ENCODE measurements at regions not wholly inside any gene's neighbourhood (a gene's known extent, or its start where the extent isn't known, plus 50 kb on each side); places are given as distances from the start of the nearest gene placed in this dataset.

GRCh38 chr2:55751966-55752365 lies 58.3 kb upstream of the PNPT1 start:
- no peaks in the 10 kb centered on the region for H3K4me1 ChIP-seq (ENCODE audit: insufficient read depth, poor library complexity, severe bottlenecking)
- H3K4me3 ChIP-seq (ENCODE audit: severe bottlenecking) = no peak overlapping the region
- no peak overlapping the region for H3K27ac ChIP-seq (ENCODE audit: poor library complexity, severe bottlenecking)
- DNase-seq (ENCODE audit: low spot score) (no peak), ATAC-seq (ENCODE audit: low read depth) (no peak)
- no peaks in the 10 kb centered on the region for H3K9me3 ChIP-seq (ENCODE audit: severe bottlenecking)
- no peak for TF ChIP-seq CTCF (IDR thresholded peaks at IDR 0.05; ENCODE audit: poor library complexity, severe bottlenecking)
- H3K36me3 ChIP-seq (ENCODE audit: low read depth) = no peaks in the 10 kb centered on the region
- no peaks in the 10 kb centered on the region for H3K27me3 ChIP-seq (ENCODE audit: insufficient read depth, poor library complexity, severe bottlenecking)

GRCh38 chr2:55743583-55743982 lies 49.9 kb upstream of the PNPT1 start:
- TF ChIP-seq CTCF (IDR thresholded peaks at IDR 0.05; ENCODE audit: poor library complexity, severe bottlenecking) = no peak
- H3K27ac ChIP-seq (ENCODE audit: poor library complexity, severe bottlenecking) = peak overlapping the region; percentile 64
- H3K4me1 ChIP-seq (ENCODE audit: insufficient read depth, poor library complexity, severe bottlenecking) = peaks cover 7% of the 10 kb centered on the region
- ATAC-seq (ENCODE audit: low read depth) = peak; percentile 78
- H3K9me3 ChIP-seq (ENCODE audit: severe bottlenecking) = no peaks in the 10 kb centered on the region
- DNase-seq (ENCODE audit: low spot score) = no peak
- no peaks in the 10 kb centered on the region for H3K27me3 ChIP-seq (ENCODE audit: insufficient read depth, poor library complexity, severe bottlenecking)
- H3K36me3 ChIP-seq (ENCODE audit: low read depth) = no peaks in the 10 kb centered on the region
- no peak overlapping the region for H3K4me3 ChIP-seq (ENCODE audit: severe bottlenecking)

Data from RWPE2 (cell line).